DOHH2 (cell line): ENCODE measurements at regions not wholly inside any gene's neighbourhood (a gene's known extent, or its start where the extent isn't known, plus 50 kb on each side); places are given as distances from the start of the nearest gene placed in this dataset.

Experiments
- H3F3A ChIP-seq: fragments of 200-600 bp; sonication (generic), shearing (Covaris generic); 2 replicates; pipeline ENCODE4 v1.6.0; 2016; ENCODE audit warnings: antibody characterized with exemption, mild to moderate bottlenecking; ENCODE audit not compliant: control insufficient read depth, insufficient read depth
- H3K27ac ChIP-seq: fragments of 200-600 bp; sonication (generic); 2 replicates; pipeline ENCODE4 v1.5.1; 2014; ENCODE audit warnings: low read depth, mild to moderate bottlenecking, low read length, moderate library complexity
- H3K27me3 ChIP-seq: fragments of 200-600 bp; sonication (generic); 2 replicates; pipeline ENCODE4 v1.6.1; 2014; ENCODE audit warnings: mild to moderate bottlenecking, low read length, mixed read lengths; ENCODE audit not compliant: control insufficient read depth
- H3K36me3 ChIP-seq: fragments of 200-600 bp; sonication (generic); 2 replicates; pipeline ENCODE4 v1.6.1; 2014; ENCODE audit warnings: mild to moderate bottlenecking, low read length, moderate library complexity, mixed read lengths; ENCODE audit not compliant: control insufficient read depth
- H3K4me1 ChIP-seq: fragments of 200-600 bp; sonication (generic); 2 replicates; pipeline ENCODE4 v1.6.1; 2014; ENCODE audit warnings: mild to moderate bottlenecking, low read length, mixed read lengths; ENCODE audit not compliant: control insufficient read depth
- H3K4me2 ChIP-seq: fragments of 200-600 bp; sonication (generic); 2 replicates; pipeline ENCODE4 v1.6.0; 2014; ENCODE audit warnings: mild to moderate bottlenecking, low read length, moderate library complexity
- H3K4me3 ChIP-seq: fragments of 200-600 bp; sonication (generic); 2 replicates; pipeline ENCODE4 v1.5.1; 2014; ENCODE audit warnings: mild to moderate bottlenecking, low read length, mixed read lengths
- H3K79me2 ChIP-seq: fragments of 200-600 bp; sonication (generic); 2 replicates; pipeline ENCODE4 v1.6.1; 2014; ENCODE audit warnings: mild to moderate bottlenecking, low read length, mixed read lengths; ENCODE audit not compliant: control insufficient read depth
- H3K9me2 ChIP-seq: fragments of 200-600 bp; sonication (generic); replicated peaks from 2 replicates; pipeline ENCODE4 v1.6.1; 2014; ENCODE audit warnings: mild to moderate bottlenecking, low read length, mixed read lengths; ENCODE audit not compliant: control insufficient read depth
- H3K9me3 ChIP-seq: fragments of 200-600 bp; sonication (generic); 2 replicates; pipeline ENCODE4 v1.6.1; 2014; ENCODE audit warnings: antibody characterized with exemption, low read length, mixed read lengths; ENCODE audit not compliant: control insufficient read depth, insufficient read depth
- H4K20me1 ChIP-seq: fragments of 200-600 bp; sonication (generic); 2 replicates; pipeline ENCODE4 v1.6.0; 2014; ENCODE audit warnings: low read depth, mild to moderate bottlenecking, antibody characterized with exemption, low read length, moderate library complexity; ENCODE audit not compliant: control insufficient read depth, insufficient read depth
- EZH2phosphoT487 ChIP-seq: fragments of 200-600 bp; sonication (generic); IDR thresholded peaks from 2 replicates; pipeline ENCODE4 v1.6.1; 2017; ENCODE audit warnings: borderline replicate concordance, mild to moderate bottlenecking, antibody characterized with exemption, low read length, moderate library complexity, mixed read lengths
- TF ChIP-seq, protein P1 (sequence below): fragments of 200-600 bp; sonication (generic); IDR thresholded peaks from one replicate; pipeline ENCODE4 v1.5.1; 2014; ENCODE audit warnings: antibody characterized with exemption, mild to moderate bottlenecking, low read depth, low read length; ENCODE audit not compliant: poor library complexity, severe bottlenecking

DNA sequence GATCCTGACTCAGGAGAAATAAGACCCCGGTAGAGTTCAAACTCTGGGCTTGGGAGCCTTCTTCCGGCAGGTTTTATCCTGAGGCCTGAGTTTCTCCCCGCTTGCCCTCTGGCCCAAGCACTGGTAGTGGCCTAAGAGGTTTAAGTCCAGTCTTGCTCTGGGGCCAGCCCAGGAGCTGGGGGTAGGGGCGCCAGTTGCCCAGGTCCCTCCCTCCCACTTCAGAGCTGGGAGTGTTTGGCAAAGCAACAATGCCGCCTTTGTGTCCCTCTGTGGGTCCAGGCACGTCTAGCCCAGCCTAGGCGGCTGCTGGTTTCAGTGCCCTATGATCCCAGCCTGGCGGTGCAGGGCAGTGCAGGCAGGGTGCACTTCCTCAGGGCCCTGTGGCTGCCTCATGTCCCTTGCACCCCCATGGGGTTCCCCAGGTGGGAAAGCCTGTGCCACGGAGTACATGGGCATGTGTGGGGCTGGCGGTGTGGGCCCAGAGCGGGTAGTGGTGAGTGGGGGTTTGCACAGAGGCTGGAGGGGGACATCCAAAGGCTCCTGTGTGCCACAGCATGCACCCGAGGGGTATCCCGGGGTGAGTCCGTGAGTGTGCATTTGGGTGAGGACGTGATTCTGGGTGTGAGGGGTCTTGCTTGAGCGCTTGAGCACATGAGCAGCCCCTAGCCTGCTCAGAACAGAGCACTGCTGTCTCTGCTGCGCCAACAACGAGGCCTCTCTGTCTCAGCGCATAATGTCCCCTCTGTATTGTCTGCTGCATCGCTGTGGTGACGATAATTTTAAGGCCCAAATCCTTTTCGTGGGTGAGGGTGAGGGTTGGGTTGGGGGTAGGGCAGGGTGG lies 61.7 kb upstream of the PSD2 start:
- peaks cover 1% of the 10 kb centered on the region for H3K4me1 ChIP-seq

DNA sequence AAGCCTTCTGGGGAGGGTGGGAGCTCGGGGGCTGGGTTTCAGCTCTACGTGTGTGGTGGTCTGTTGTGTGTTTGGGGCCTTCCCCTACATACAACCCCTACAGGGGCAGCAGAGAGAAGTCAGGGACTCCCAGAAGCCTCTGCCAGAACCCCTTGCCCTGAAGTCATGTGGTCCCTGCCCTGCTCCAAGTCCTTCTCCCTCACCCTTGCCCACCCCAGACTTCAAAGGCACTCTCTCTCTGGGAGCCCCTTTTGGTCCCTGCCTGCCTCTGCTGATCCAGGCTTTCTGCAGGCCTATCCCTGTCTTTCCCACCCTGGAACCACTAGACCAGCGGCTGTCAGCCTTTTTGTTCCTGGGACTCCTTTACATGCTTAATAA lies 61.1 kb upstream of the PSD2 start:
- Histone ChIP-seq H3K9me2 (no peaks in the 10 kb centered on the region), H3K79me2 (no peaks in the 10 kb centered on the region), H4K20me1 (no peaks in the 10 kb centered on the region), H3K4me2 (no peak overlapping the region), H3K36me3 (no peaks in the 10 kb centered on the region), H3K27me3 (no peaks in the 10 kb centered on the region), H3K27ac (no peak overlapping the region), H3F3A (no peaks in the 10 kb centered on the region), H3K4me3 (no peak overlapping the region), H3K9me3 (no peaks in the 10 kb centered on the region), H3K4me1 (peaks cover 8% of the 10 kb centered on the region)
- TF ChIP-seq, protein P1, sequence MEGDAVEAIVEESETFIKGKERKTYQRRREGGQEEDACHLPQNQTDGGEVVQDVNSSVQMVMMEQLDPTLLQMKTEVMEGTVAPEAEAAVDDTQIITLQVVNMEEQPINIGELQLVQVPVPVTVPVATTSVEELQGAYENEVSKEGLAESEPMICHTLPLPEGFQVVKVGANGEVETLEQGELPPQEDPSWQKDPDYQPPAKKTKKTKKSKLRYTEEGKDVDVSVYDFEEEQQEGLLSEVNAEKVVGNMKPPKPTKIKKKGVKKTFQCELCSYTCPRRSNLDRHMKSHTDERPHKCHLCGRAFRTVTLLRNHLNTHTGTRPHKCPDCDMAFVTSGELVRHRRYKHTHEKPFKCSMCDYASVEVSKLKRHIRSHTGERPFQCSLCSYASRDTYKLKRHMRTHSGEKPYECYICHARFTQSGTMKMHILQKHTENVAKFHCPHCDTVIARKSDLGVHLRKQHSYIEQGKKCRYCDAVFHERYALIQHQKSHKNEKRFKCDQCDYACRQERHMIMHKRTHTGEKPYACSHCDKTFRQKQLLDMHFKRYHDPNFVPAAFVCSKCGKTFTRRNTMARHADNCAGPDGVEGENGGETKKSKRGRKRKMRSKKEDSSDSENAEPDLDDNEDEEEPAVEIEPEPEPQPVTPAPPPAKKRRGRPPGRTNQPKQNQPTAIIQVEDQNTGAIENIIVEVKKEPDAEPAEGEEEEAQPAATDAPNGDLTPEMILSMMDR: no peak
- TF ChIP-seq EZH2phosphoT487: no peak

More for the DNA sequence above, 61.7 kb upstream of the PSD2 start:
- H3K4me3 ChIP-seq: no peak overlapping the region
- H3K9me2 ChIP-seq: no peaks in the 10 kb centered on the region
- no peaks in the 10 kb centered on the region for H3K36me3 ChIP-seq
- H3K27me3 ChIP-seq: no peaks in the 10 kb centered on the region
- H3K4me2 ChIP-seq: no peak overlapping the region
- no peaks in the 10 kb centered on the region for H3F3A ChIP-seq
- H4K20me1 ChIP-seq: no peaks in the 10 kb centered on the region
- no peak overlapping the region for H3K27ac ChIP-seq
- TF ChIP-seq, protein P1: no peak
- TF ChIP-seq EZH2phosphoT487: no peak
- H3K79me2 ChIP-seq: no peaks in the 10 kb centered on the region
- no peaks in the 10 kb centered on the region for H3K9me3 ChIP-seq

- no peaks in the 10 kb centered on the region for H3K79me2 ChIP-seq
- no peak for TF ChIP-seq EZH2phosphoT487
- TF ChIP-seq, protein P1: no peak
- H3K4me2 ChIP-seq: no peak overlapping the region
- no peak overlapping the region for H3K27ac ChIP-seq
- no peaks in the 10 kb centered on the region for H3K36me3 ChIP-seq
- no peaks in the 10 kb centered on the region for H3F3A ChIP-seq
- no peak overlapping the region for H3K4me3 ChIP-seq
- no peaks in the 10 kb centered on the region for H3K9me2 ChIP-seq
- H3K27me3 ChIP-seq: no peaks in the 10 kb centered on the region; the same call in 1 of the 2 replicates
- no peaks in the 10 kb centered on the region for H4K20me1 ChIP-seq
- H3K4me1 ChIP-seq: peaks cover 32% of the 10 kb centered on the region
- no peaks in the 10 kb centered on the region for H3K9me3 ChIP-seq
Measured at GRCh38 chr5:139738193-139739149, 57.1 kb upstream of the PSD2 start.
